GM21825 (cell line): ENCODE measurements at regions not wholly inside any gene's neighbourhood (a gene's known extent, or its start where the extent isn't known, plus 50 kb on each side); places are given as distances from the start of the nearest gene placed in this dataset.

Experiments used
- ATAC-seq: cut with Tn5 transposase; IDR thresholded peaks from one replicate; pipeline ENCODE4 v1.9.1; 2021; ENCODE audit warnings: mild to moderate bottlenecking, moderate library complexity; ENCODE audit not compliant: unreplicated experiment

GRCh38 chr10:44064987-44065787, 319.7 kb downstream of the CXCL12 start:
- no peak for ATAC-seq

GRCh38 chr10:44064317-44064716, 320.6 kb downstream of the CXCL12 start:
- no peak for ATAC-seq

- ATAC-seq: no peak
Measured at GRCh38 chr10:44063686-44064085, 321.2 kb downstream of the CXCL12 start.

GRCh38 chr10:44060719-44061118, 324.2 kb downstream of the CXCL12 start:
- ATAC-seq: no peak

- ATAC-seq: no peak
Measured at GRCh38 chr10:44060221-44060620, 324.7 kb downstream of the CXCL12 start.

- no peak for ATAC-seq
Measured at GRCh38 chr10:44058259-44058658, 326.6 kb downstream of the CXCL12 start.

GRCh38 chr10:44056967-44057805, 327.7 kb downstream of the CXCL12 start:
- no peak for ATAC-seq

GRCh38 chr10:44056206-44056605, 328.7 kb downstream of the CXCL12 start:
- no peak for ATAC-seq

- ATAC-seq: no peak
Measured at GRCh38 chr10:44054046-44054445, 330.9 kb downstream of the CXCL12 start.

GRCh38 chr10:44053391-44053790, 331.5 kb downstream of the CXCL12 start:
- no peak for ATAC-seq

- ATAC-seq: no peak
Measured at GRCh38 chr10:44051584-44052385, 333.1 kb downstream of the CXCL12 start.

- no peak for ATAC-seq
Measured at GRCh38 chr10:44051091-44051490, 333.8 kb downstream of the CXCL12 start.

GRCh38 chr10:44049301-44050015, 335.4 kb downstream of the CXCL12 start:
- no peak for ATAC-seq

GRCh38 chr10:44047361-44047760, 337.5 kb downstream of the CXCL12 start:
- no peak for ATAC-seq

GRCh38 chr10:44046605-44047004, 338.3 kb downstream of the CXCL12 start:
- no peak for ATAC-seq

GRCh38 chr10:44045020-44045419, 339.9 kb downstream of the CXCL12 start:
- no peak for ATAC-seq

GRCh38 chr10:44044549-44044948, 340.3 kb downstream of the CXCL12 start:
- ATAC-seq: no peak

GRCh38 chr10:44043646-44044375, 341.1 kb downstream of the CXCL12 start:
- ATAC-seq: no peak

GRCh38 chr10:44042926-44043602, 341.8 kb downstream of the CXCL12 start:
- no peak for ATAC-seq
